Caco-2 (cell line): ENCODE measurements at regions not wholly inside any gene's neighbourhood (a gene's known extent, or its start where the extent isn't known, plus 50 kb on each side); places are given as distances from the start of the nearest gene placed in this dataset.

ENCODE experiments used
- BruUV-seq: library from RNA; stranded (reverse); fragments of 400-500 nt; replicated peaks from 2 replicates; lab custom pipeline; 2021; lab: Mats Ljungman, UMichigan
- CTCF ChIA-PET: fragments of 300-600 bp; sonication (Branson Sonifier 250); formaldehyde crosslinking; loops from one replicate; lab custom pipeline; 2022; ENCODE audit warnings: antibody characterized with exemption; lab: Charles Lee
- POLR2A ChIA-PET: fragments of 300-600 bp; sonication (Branson Sonifier 250); formaldehyde crosslinking; loops from one replicate; lab custom pipeline; 2022; ENCODE audit warnings: antibody characterized with exemption; lab: Charles Lee
- DNase-seq, 2 experiments: peaks; one replicate each; pipeline versions ENCODE4 v3.0.0 to v3.0.0-alpha.2; 2020 to 2022
- H3K27me3 ChIP-seq: replicated peaks from 2 replicates; pipeline ENCODE4 v1.6.0; 2011; ENCODE audit warnings: low read length; ENCODE audit not compliant: control insufficient read depth, insufficient read depth
- H3K36me3 ChIP-seq: 2 replicates; pipeline ENCODE4 v1.5.1; 2011; ENCODE audit warnings: low read length; ENCODE audit not compliant: control insufficient read depth, insufficient read depth
- H3K4me1 ChIP-seq: fragments of 250-450 bp; sonication (Bioruptor Pico); 2 replicates; pipeline ENCODE4 v1.5.1; 2020; ENCODE audit warnings: mild to moderate bottlenecking
- H3K4me3 ChIP-seq: 2 replicates; pipeline ENCODE4 v1.5.1; 2011; ENCODE audit warnings: low read depth, mild to moderate bottlenecking, control low read depth, low read length
- H3K9me3 ChIP-seq: fragments of 250-450 bp; sonication (Bioruptor Pico); 2 replicates; pipeline ENCODE4 v1.5.1; 2020; ENCODE audit warnings: mild to moderate bottlenecking, moderate library complexity
- H3K27ac Mint-ChIP-seq: one replicate; pipeline ENCODE4 v1.8.0; 2022; ENCODE audit warnings: mixed read lengths; ENCODE audit not compliant: unreplicated experiment
- H3K27me3 Mint-ChIP-seq: one replicate; pipeline ENCODE4 v1.8.0; 2022; ENCODE audit warnings: mixed read lengths; ENCODE audit not compliant: insufficient read depth, unreplicated experiment
- H3K36me3 Mint-ChIP-seq: one replicate; pipeline ENCODE4 v1.8.0; 2022; ENCODE audit warnings: mild to moderate bottlenecking, mixed read lengths; ENCODE audit not compliant: insufficient read depth, unreplicated experiment
- H3K4me1 Mint-ChIP-seq: one replicate; pipeline ENCODE4 v1.8.0; 2022; ENCODE audit warnings: low read depth, mixed read lengths; ENCODE audit not compliant: unreplicated experiment
- H3K4me3 Mint-ChIP-seq: one replicate; pipeline ENCODE4 v1.8.0; 2022; ENCODE audit warnings: mild to moderate bottlenecking, moderate library complexity, mixed read lengths; ENCODE audit not compliant: unreplicated experiment
- H3K9me3 Mint-ChIP-seq: one replicate; pipeline ENCODE4 v1.8.0; 2022; ENCODE audit warnings: mixed read lengths; ENCODE audit not compliant: unreplicated experiment
- intact Hi-C: fragments of 100-400 bp; cut with micrococcal nuclease; formaldehyde crosslinking; loops from one replicate; pipeline ENCODE4 v1.10.0; 2022; ENCODE audit not compliant: unreplicated experiment
- TF ChIP-seq, protein P1 (sequence below), 2 experiments: fragments of 200-600 bp in 1 of 2; IDR thresholded peaks; 1 replicate in 1 of 2; 2 replicates in 1 of 2; pipeline versions ENCODE4 v1.5.1 to v1.8.0; 2011 to 2022; ENCODE audit warnings: antibody characterized with exemption in 1 of 2, control low read depth in 1 of 2, inconsistent platforms in 1 of 2, low read depth in 1 of 2, low read length in 1 of 2, mild to moderate bottlenecking in 1 of 2, moderate library complexity in 1 of 2; ENCODE audit not compliant: insufficient read depth in 1 of 2, severe bottlenecking in 1 of 2, unreplicated experiment in 1 of 2

GRCh38 chr2:145022666-145023333, 502.9 kb upstream of the ZEB2 start:
- no peaks in the 10 kb centered on the region for H3K9me3 ChIP-seq
- no peak overlapping the region for H3K4me3 ChIP-seq
- H3K36me3 ChIP-seq, result no peaks in the 10 kb centered on the region
- H3K9me3 Mint-ChIP-seq, result no peaks in the 10 kb centered on the region
- intact Hi-C loops, result no loop called here
- no peaks in the 10 kb centered on the region for H3K4me1 Mint-ChIP-seq
- no peak overlapping the region for H3K4me3 Mint-ChIP-seq
- DNase-seq, result no peak
- no peaks in the 10 kb centered on the region for H3K4me1 ChIP-seq
- H3K27me3 ChIP-seq, result no peaks in the 10 kb centered on the region
- TF ChIP-seq, protein P1, sequence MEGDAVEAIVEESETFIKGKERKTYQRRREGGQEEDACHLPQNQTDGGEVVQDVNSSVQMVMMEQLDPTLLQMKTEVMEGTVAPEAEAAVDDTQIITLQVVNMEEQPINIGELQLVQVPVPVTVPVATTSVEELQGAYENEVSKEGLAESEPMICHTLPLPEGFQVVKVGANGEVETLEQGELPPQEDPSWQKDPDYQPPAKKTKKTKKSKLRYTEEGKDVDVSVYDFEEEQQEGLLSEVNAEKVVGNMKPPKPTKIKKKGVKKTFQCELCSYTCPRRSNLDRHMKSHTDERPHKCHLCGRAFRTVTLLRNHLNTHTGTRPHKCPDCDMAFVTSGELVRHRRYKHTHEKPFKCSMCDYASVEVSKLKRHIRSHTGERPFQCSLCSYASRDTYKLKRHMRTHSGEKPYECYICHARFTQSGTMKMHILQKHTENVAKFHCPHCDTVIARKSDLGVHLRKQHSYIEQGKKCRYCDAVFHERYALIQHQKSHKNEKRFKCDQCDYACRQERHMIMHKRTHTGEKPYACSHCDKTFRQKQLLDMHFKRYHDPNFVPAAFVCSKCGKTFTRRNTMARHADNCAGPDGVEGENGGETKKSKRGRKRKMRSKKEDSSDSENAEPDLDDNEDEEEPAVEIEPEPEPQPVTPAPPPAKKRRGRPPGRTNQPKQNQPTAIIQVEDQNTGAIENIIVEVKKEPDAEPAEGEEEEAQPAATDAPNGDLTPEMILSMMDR (IDR thresholded peaks at IDR 0.05; ENCODE audit: insufficient read depth in 1 of 2, low read depth in 1 of 2, low read length in 1 of 2, severe bottlenecking in 1 of 2, unreplicated experiment in 1 of 2), result no peak
- BruUV-seq, result no TSS peak
- POLR2A ChIA-PET, result no interaction called here
- no peaks in the 10 kb centered on the region for H3K27me3 Mint-ChIP-seq
- no peaks in the 10 kb centered on the region for H3K36me3 Mint-ChIP-seq
- CTCF ChIA-PET, result no interaction called here
- no peak overlapping the region for H3K27ac Mint-ChIP-seq

DNA sequence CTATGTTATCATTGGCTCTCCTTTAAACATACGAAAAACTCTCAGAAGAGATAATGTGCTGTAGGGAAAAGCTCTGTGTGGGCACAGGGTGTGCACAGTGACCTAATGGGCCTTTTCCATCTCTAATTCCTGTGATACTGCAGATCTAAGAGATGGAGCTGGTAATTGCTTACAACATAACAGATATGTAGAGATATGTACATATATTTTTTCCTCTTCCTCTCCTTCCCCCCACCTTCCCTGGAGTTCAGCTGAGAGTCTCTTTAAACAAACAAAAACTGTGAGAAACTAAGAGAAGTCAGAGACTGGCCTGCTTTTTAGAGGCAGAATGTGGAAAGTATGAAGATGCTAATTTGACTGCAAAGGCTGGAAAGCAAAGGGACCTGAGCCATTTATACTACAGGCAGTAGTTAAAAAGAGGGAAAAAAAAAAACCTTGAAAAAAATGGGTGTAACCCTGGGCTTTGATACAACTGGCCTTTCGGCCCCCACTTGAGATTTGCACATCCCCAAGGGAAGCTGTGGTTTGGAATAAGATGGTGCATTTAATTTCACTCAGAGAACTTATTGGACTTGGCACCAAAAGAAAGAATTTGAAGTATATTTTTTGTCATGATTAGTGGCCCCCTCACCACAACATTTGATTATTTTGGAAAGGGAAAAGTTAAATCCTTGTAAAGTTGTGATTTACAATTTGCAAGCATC, 502.2 kb upstream of the ZEB2 start:
- H3K4me1 Mint-ChIP-seq, result no peaks in the 10 kb centered on the region
- H3K36me3 Mint-ChIP-seq, result no peaks in the 10 kb centered on the region
- intact Hi-C loops, result no loop called here
- Histone ChIP-seq H3K4me3 (no peak overlapping the region), H3K9me3 (no peaks in the 10 kb centered on the region), H3K4me1 (no peaks in the 10 kb centered on the region), H3K27me3 (no peaks in the 10 kb centered on the region), H3K36me3 (no peaks in the 10 kb centered on the region)
- no peaks in the 10 kb centered on the region for H3K9me3 Mint-ChIP-seq
- no peak for DNase-seq
- H3K27me3 Mint-ChIP-seq, result no peaks in the 10 kb centered on the region
- BruUV-seq, result no TSS peak
- ChIA-PET POLR2A (no interaction called here), CTCF (no interaction called here)
- TF ChIP-seq, protein P1 (IDR thresholded peaks at IDR 0.05; ENCODE audit: insufficient read depth in 1 of 2, low read depth in 1 of 2, low read length in 1 of 2, severe bottlenecking in 1 of 2, unreplicated experiment in 1 of 2), result no peak
- no peak overlapping the region for H3K4me3 Mint-ChIP-seq
- no peak overlapping the region for H3K27ac Mint-ChIP-seq

DNA sequence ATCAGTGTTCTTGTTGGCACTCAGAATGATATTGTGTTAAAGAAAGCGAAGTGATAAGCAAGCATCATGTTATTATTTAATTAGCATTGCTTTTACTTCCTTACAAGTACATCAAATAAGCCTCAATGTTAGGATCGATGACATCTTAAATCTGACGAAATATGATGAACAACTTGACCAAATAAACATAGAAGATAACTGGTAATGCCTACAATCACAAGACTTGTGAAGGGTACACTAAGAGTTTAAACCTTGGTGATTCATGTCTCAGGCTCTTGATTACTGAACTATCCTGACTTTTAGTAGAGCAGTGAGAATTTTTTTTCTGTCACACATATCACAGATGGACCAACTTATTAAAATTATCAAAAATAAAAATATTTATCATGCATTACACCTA, 500.8 kb upstream of the ZEB2 start:
- TF ChIP-seq, protein P1 (IDR thresholded peaks at IDR 0.05; ENCODE audit: insufficient read depth in 1 of 2, low read depth in 1 of 2, low read length in 1 of 2, severe bottlenecking in 1 of 2, unreplicated experiment in 1 of 2), result no peak
- no peaks in the 10 kb centered on the region for H3K36me3 ChIP-seq
- H3K4me1 ChIP-seq, result no peaks in the 10 kb centered on the region
- ChIA-PET CTCF (no interaction called here), POLR2A (no interaction called here)
- Mint-ChIP-seq H3K4me1 (no peaks in the 10 kb centered on the region), H3K27ac (no peak overlapping the region), H3K27me3 (no peaks in the 10 kb centered on the region), H3K4me3 (no peak overlapping the region), H3K36me3 (no peaks in the 10 kb centered on the region), H3K9me3 (no peaks in the 10 kb centered on the region)
- intact Hi-C loops, result no loop called here
- no TSS peak for BruUV-seq
- DNase-seq, result no peak
- no peaks in the 10 kb centered on the region for H3K27me3 ChIP-seq
- H3K9me3 ChIP-seq, result no peaks in the 10 kb centered on the region
- no peak overlapping the region for H3K4me3 ChIP-seq
